Hematopoietic multipotent progenitor cell treated with erythropoietin and hydrocortisone succinate and interleukin-3 and kit ligand, for 4 days (in vitro differentiated cells): ENCODE measurements at regions not wholly inside any gene's neighbourhood (a gene's known extent, or its start where the extent isn't known, plus 50 kb on each side); places are given as distances from the start of the nearest gene placed in this dataset.

ENCODE experiments used
- DNase-seq: peaks from one replicate; pipeline ENCODE4 v3.0.0-alpha.2; 2015

DNA sequence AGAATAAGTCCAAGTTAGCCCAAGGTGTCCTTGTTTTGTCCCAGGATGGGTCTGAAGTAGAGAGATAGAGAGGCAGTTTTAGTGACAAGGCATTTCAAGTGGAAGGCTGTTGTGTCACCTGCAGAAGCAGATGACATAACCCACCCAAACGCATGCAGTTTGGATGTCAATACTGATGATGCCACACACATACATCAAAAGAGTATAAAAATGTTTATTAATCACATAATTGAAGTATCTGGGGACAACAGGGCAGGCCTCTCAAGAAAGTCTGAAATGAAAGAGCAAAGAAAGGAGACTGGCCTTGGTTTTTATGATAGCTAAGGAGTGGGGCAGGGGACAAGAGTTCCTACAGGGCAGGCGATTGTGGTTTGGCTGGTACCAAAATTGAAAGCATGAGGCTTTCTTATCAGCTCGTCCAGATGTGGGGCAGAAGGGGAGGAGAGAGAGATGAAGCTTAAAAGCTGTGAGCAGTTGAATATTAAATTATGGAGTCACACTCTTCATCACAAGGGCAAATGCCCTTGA is 78.4 kb upstream of the TSPAN8 start:
- DNase-seq = peak; percentile 99

DNA sequence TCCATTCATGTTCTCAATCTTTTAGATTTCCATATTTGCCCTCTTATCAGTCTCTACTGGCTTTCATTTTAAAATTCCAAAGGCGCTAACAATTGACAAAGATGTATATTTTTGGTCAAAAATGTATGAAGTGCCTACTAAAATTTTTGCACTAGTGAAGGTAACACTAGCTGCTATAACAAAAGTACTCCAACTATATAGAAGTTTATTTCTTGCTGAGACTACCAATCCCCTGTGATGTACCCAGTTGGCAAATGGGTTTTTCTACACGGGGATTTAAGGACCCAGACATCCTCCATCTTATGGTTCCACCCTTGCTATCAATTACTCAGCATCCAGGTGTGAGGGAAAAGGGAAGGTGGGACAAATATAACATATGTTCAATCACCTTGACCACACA is 75.3 kb upstream of the TSPAN8 start:
- DNase-seq = no peak

DNA sequence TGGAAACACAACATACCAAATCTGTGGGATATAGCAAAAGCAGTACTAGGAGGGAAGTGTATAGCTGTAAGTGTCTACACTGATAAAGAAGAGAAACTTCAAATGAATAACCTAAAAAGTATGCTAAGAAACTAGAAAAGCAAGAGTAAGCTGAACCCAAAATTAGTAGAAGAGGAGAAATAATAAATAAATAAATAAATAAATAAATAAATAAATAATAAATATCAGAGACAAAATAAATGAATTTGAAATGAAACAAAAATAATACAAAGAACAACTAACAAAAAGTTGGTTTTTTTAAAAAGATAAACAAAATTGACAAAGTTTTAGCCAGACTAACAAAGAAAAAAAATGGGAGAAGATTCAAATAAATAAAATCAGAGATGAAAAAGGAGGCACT is 72.7 kb upstream of the TSPAN8 start:
- DNase-seq = no peak

DNA sequence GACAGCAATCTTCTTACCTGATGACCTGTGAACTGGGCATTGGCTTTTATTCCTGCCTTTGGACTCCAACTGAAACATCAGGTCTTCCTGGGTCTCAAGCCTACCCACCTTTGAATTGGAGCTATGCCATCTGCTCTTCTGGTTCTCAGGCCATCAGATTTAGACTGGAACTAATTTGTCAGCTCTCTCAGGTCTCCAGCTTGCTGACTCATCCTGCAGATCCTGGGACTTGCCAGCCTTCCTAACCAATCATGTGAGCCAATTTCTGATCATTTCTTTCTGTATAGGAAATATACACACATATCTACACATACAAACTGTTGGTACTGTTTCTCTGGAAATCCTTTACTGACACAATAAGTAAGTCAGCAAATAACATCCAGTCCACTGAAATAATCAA is 65.3 kb upstream of the TSPAN8 start:
- DNase-seq = no peak

DNA sequence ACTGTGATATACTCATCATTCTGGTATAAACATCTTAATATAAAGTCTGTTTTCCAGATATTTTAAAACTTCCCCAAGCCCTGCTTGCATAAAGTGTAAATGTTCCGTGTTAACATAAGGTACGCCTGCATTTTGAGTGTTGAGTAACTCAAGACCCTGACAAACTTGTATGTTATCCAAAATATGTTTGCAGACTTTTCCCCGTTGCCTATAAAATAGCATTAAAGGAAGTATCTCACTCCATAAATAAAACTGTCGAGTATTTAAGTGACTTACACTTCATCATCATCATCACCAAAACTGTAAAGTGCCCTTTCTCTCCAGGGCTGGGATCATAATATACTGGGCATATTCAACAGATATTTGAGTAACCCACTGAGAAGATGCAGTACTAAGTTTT is 64.6 kb upstream of the TSPAN8 start:
- DNase-seq = no peak

DNA sequence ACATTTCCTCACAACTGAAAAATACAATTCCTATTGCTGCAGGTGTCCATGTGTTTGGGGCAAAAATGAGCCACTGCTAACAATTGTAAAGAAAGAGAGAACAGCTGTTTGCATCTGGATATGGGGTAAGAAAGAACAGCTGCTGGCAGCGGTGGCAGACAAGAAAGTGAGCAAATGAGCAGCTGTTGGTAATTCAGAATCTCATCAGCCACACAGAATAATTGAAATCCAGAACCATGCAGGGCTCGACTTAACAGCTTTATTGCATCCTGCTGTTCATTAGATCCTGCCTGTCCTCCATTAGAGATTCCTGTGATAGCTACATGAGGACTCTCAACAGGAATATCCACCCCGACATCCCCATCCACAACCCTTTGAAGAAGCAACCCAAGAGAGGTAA is 62.5 kb upstream of the TSPAN8 start:
- no peak for DNase-seq

DNA sequence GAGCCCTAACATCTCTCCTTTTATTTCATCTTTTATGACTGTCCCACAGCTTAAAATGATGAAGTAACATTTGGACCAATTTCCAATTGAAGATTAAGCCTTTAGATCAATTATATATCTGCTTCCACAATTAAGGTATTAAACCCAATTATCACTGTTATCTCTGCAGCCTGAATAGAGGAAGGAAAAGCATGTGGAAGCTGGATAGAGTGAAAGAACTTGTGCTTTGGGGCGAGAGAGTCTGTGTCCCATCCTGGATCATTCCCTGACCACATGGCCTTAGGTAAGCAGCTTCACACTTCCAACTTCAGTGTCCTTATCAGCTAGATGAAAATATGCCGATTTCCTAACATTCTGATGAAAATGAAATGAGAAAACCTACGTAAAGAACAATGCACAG is 61.4 kb upstream of the TSPAN8 start:
- no peak for DNase-seq

DNA sequence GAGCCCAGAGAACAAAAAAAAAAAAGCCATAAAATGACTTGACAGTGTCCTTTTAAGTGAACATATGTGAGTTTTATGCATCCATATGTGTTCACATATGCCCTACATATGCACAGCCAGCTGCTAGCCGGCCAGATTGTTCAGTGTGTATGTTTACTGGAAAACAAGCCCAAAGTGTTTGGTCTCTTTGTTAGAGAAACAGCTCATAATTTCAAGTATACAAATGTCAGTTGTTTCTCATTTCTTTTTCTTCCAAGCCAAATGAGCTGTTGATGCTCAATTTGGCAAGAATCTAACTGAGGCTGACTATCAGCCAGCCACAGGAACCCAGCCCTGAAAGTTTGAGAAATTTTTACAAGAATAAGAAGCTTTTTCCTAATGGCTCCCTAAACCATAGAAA is 60.8 kb upstream of the TSPAN8 start:
- no peak for DNase-seq

DNA sequence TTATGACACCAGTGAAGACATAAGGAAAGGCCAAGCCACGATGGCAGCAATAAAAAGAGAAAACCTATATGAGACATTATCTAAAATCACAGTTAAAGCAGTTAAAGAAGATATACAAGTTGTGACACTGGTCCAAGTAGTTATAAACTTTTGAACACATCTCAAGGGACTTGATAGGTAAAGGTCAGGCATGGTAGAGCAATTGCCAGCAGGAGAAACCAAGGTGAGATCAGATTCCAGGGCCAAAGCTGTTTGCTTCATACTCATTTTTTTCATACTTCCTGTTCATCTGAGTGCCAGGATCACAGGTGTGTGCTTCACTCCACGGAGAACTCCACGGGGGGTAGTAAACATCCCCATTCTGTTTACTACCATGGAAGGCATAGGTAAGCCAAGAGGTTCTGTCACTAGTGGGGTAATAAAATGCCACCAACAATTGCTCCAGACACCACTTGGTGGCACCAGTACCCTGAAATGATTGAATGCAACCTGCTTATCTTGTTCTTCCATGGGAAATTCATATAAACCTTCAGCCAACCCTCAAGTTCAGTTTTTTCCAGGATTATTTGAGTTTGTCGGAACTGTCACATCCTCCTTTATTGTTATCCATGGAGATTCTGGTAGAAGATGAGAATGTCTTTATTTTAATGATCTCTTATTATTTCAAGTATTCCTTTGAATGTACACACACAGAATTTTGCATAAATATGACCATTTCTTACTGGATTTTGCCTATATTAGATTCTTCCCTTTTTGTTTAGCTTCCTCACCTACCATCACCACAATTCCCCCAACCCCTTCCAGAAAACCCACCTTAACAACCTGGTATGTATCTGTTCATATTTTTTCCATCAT is 59.2 kb upstream of the TSPAN8 start:
- DNase-seq = peak; percentile 83

DNA sequence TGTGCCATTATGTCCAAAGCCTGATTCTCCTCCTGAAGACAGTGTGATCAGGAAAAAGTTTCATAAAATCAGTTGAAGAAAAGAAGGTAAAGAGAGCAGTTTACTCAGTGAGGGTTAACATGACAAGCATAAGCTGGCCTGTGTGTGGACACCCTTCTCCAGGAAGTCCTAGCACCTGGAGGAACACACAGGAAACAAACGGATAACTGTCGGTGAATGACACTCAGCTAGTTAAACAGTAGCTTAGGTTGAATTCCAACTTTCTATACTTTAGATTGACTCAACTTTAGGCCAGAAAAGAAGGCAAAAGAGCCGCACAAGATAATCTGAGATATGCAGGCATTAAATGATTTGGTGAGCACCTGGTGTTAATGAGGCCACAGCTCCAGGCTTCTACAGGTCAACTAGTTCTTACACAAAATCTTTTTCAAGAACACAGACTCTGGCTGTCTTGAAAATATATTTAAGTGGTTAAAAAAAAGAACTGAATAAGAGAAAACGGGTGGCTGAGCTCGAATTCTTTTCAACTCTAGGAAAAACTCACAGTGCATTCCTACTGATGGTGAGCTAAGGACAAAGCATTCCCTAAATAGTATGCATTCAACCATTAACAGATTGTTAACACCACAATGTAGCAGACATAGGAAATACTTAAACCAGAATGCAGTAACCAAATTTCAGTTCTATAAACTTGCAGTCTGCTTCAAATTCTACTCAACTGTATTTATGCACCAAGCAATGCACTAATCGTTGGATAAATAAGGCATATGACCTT is 56.9 kb upstream of the TSPAN8 start:
- no peak for DNase-seq

DNA sequence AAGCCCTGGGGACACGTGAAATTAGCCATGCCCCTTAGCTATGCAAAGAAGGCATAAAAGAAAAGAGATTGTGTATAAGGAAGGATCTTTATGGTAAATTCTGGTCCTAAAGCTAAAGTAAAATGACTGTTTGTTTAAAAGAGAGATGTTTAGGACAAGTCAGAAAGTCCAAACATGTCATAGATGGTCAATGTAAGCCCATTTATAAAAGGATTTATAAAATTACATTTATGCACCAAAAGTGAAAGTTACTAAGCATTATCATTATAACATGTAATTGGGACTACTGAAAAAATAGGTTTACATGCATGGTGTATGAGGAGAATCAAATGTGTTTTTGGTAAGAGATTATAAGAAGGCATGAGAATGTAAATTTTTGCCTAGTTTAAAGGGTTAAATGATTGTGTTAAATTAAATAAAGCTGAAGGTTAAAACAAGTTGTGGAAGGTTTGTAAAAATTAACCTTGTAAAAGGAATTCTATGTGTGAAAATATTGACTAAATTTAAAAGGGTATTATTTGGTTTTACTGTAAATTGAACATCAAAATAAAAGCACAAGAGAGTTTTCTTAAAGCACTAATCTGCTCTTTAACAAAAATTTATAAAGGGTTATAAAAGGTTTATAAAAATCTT is 50.4 kb upstream of the TSPAN8 start:
- DNase-seq = no peak
